Colon (tissue), 2 donors: ENCODE measurements at regions not wholly inside any gene's neighbourhood (a gene's known extent, or its start where the extent isn't known, plus 50 kb on each side); places are given as distances from the start of the nearest gene placed in this dataset.

ENCODE experiments used
- FAIRE-seq: peaks from 2 replicates; lab custom pipeline; 2012; peaks lifted over from hg19 to GRCh38; lab: Jason Lieb, UNC
- donor health status: control.
- donor health status: control.

DNA sequence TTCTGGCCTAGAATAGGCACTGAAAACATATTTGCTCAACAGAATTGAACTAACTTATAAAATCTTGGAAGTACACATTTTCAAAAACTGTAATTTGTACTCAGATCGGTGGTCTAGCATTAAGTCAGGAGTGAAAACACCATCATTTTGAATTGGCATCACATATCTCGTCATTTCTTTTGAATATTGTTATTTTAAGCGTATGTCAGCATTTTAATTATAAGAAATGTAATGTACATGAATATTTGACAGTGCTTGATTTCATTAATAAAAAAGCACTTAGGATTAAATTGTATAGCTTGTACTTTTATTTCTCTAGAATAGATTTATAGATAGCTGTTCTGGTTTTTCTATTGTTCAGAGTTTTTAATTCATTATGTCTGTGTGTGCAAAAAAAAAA, 892.2 kb downstream of the BCL11B start:
- FAIRE-seq, result no peak

- FAIRE-seq, result no peak
Observed at GRCh38 chr14:98382662-98383061, 889.3 kb downstream of the BCL11B start.

DNA sequence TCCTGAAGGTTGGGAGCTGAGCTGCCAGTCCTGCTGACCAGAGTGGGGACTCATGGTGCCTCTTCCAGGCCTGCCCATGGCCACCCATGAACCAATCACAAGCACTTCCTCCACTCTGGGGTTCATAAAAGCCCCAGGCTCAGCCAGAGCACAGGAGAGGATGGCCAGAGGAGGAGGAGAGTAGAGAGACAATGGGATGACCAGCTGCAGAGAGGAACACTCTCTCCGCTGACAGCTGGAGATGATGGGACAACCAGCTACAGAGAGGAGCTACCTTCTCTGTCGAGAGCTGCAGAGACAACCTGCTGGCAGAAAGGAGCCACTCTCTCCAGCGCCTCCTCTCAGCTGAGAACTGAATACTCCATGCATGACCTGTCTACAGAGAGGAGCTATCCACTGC, 886.1 kb downstream of the BCL11B start:
- no peak for FAIRE-seq

GRCh38 chr14:98391061-98391460, 880.9 kb downstream of the BCL11B start:
- no peak for FAIRE-seq

- no peak for FAIRE-seq
Observed at GRCh38 chr14:98393527-98393926, 878.5 kb downstream of the BCL11B start.

DNA sequence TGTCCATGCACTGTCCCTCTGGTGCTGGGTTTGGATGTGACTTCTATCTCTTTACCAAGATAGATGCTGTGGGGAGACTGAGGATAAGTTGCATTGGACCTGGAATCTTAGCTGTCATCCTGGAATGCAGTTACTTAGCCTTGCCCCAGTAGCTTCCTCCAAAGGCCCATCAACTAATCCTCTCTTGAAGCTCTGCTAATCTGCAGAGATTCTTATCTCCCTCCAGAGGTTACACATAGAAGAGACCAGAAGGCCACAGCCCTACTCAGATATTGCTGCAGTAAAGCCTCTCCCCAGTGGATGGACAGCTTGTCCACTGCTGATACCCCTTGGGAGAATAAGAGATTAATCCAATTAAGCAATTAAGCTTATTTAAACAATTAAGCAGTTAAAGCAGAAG, 867.2 kb downstream of the BCL11B start:
- no peak for FAIRE-seq

DNA sequence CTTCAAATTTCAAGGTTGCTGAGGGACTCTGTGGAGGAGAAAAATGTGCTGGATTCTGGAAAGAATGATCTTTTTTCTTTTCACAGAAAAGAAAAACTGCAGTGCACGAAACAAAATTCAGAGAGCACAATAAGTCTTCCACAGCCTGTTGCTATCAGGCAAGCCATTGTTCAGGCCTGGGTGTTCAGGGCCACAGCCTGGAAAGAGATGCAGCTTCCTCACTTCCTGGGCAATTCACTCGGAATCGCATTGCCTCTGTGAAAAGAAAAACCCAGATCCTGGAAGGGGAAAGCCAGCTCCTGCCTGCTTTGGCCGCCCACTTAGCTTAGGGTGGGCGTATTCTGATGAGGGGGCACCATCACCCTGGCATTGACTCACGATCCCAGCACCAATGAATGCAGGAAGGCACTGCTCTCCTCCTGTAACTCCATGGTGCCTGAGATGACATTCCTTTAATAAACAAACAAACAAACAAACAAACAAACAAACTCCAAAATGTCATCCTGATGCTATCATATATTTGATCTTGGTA, 863.9 kb downstream of the BCL11B start:
- FAIRE-seq, result no peak

DNA sequence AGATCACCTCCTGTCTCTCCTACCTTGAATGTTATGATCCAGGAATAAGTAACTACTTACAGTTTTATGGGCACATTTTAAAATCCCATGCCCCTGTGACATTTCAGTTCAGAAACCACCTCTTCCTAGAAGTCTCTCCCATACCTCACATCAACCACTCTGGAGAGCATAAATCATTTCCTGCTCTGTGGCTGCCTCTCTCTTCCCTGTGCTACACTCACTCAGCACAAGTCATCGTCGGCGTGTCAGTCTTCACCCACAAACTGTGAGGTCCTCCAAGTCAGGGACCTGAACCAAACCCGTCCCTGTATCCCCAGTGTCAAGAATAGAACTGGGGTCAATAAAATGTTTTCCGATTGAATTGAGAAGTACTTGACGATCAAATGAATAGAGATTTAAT, 863.3 kb downstream of the BCL11B start:
- FAIRE-seq, result no peak

GRCh38 chr14:98411154-98411553, 860.8 kb downstream of the BCL11B start:
- FAIRE-seq, result no peak

- no peak for FAIRE-seq
Observed at GRCh38 chr14:98412431-98412830, 859.6 kb downstream of the BCL11B start.

- no peak for FAIRE-seq
Observed at GRCh38 chr14:98415766-98416165, 856.2 kb downstream of the BCL11B start.

DNA sequence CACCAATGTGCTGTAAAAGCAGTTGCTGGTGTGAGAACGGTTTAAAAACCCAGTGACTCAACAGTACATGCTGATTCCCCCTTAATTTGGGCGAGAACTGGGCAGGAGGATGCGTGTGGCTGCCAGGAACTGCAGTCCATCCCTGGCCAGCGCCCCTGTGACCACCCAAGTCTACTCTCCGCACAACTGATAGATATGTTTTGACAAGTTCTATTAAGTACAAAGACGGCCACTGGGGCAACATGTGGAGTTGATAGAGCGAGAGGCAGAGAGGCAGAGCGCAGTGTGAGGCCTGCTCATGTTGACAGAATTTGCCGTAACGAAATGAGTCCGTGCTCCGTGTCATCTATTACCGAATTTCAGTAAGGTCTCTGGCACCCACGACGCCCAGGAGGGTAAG, 855.0 kb downstream of the BCL11B start:
- no peak for FAIRE-seq

- no peak for FAIRE-seq
Observed at GRCh38 chr14:98428483-98428994, 843.5 kb downstream of the BCL11B start.

- FAIRE-seq, result no peak
Observed at GRCh38 chr14:98433436-98433835, 838.6 kb downstream of the BCL11B start.

DNA sequence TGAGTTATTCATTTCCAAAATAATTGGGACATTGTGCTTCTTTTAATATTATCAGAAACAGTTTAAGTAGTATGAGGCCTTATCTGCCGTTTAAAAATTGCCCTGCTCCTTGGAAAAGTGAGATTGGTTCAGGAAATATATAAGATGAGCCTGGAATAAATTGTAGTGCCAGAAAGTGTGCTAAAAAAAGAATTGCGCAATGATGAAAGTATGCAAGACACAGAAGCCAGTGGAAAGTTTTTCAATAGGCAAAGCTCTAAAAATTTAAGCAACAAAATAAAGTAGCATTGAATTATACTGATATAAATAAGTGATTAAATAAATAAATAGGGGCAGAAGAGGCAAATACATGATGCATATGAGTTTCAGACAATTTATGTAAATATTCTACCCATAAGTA, 834.9 kb downstream of the BCL11B start:
- FAIRE-seq, result no peak

GRCh38 chr14:98444077-98444476, 827.9 kb downstream of the BCL11B start:
- no peak for FAIRE-seq

- no peak for FAIRE-seq
Observed at GRCh38 chr14:98445718-98446117, 826.3 kb downstream of the BCL11B start.

- FAIRE-seq, result no peak
Observed at GRCh38 chr14:98446508-98446907, 825.5 kb downstream of the BCL11B start.

- FAIRE-seq, result no peak
Observed at GRCh38 chr14:98456231-98456630, 815.8 kb downstream of the BCL11B start.

DNA sequence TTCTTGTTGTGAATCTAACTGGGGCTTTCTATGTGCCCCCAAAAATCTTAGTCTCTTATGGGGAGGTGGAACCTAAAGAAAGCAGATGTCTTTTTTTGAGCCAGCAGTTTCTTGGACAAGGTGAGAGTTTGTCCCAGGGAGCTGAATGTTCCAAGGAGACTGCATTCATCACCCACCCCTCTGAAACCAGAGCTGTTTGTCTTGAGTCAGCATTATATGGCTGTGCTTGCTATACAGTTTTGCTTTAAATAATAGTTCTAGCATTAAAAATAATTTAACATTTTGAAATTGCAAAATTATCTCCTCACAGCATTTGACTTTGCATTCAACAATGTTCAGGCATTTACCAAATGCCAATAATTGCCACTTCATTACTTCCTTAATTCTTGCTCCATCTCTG, 813.3 kb downstream of the BCL11B start:
- no peak for FAIRE-seq

DNA sequence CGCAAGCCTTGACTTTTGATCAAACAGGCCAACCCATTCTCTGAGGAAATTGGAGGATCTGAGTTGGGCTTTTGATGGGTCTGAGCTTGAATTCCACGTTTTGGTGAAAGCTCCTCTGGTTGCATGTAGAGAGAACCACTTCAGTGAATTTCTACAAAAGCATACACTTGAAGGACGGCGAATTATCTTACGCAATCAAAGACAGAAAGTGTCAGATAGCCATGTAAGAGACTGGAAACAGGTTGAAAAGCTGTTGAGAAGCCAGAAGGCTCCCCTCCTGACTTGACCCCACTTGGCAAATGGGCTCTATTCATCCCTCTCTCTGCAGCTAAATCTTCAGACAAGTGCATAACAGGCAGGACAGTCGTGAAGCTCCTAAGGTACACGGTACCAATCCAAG, 809.1 kb downstream of the BCL11B start:
- no peak for FAIRE-seq

- no peak for FAIRE-seq
Observed at GRCh38 chr14:98466807-98467206, 805.2 kb downstream of the BCL11B start.

GRCh38 chr14:98470663-98471062, 801.3 kb downstream of the BCL11B start:
- no peak for FAIRE-seq

- no peak for FAIRE-seq
Observed at GRCh38 chr14:98474900-98475299, 797.1 kb downstream of the BCL11B start.

GRCh38 chr14:98477935-98478334, 794.1 kb downstream of the BCL11B start:
- FAIRE-seq, result no peak
